Neuronal stem cell (in vitro differentiated cells): ENCODE measurements at regions not wholly inside any gene's neighbourhood (a gene's known extent, or its start where the extent isn't known, plus 50 kb on each side); places are given as distances from the start of the nearest gene placed in this dataset.

Experiments used
- DNase-seq: peaks from one replicate; pipeline ENCODE4 v3.0.0-alpha.2; 2013; ENCODE audit warnings: low spot score
- H2AFZ ChIP-seq: one replicate; pipeline ENCODE4 v1.6.1; 2013; ENCODE audit warnings: mild to moderate bottlenecking, low read length, inconsistent platforms
- H2AK5ac ChIP-seq: 2 replicates; pipeline ENCODE4 v1.6.1; 2013; ENCODE audit warnings: low read depth, mild to moderate bottlenecking, inconsistent platforms, low read length, moderate library complexity, mixed read lengths
- H2BK120ac ChIP-seq: 2 replicates; pipeline ENCODE4 v1.6.1; 2013; ENCODE audit warnings: low read depth, mild to moderate bottlenecking, inconsistent platforms, low read length, moderate library complexity, mixed read lengths
- H2BK12ac ChIP-seq: one replicate; pipeline ENCODE4 v1.6.1; 2013; ENCODE audit warnings: low read length, inconsistent platforms
- H2BK15ac ChIP-seq: 2 replicates; pipeline ENCODE4 v1.6.1; 2013; ENCODE audit warnings: mild to moderate bottlenecking, low read length, inconsistent platforms, mixed read lengths
- H2BK5ac ChIP-seq: one replicate; pipeline ENCODE4 v1.6.1; 2013; ENCODE audit warnings: inconsistent platforms, mild to moderate bottlenecking, low read length, moderate library complexity
- H3K14ac ChIP-seq: one replicate; pipeline ENCODE4 v1.6.1; 2013; ENCODE audit warnings: low read length, inconsistent platforms
- H3K18ac ChIP-seq: 2 replicates; pipeline ENCODE4 v1.6.1; 2013; ENCODE audit warnings: low read length, inconsistent platforms
- H3K23ac ChIP-seq: 2 replicates; pipeline ENCODE4 v1.6.1; 2013; ENCODE audit warnings: low read depth, mild to moderate bottlenecking, mixed read lengths, low read length, inconsistent platforms; ENCODE audit not compliant: poor library complexity
- H3K27ac ChIP-seq: replicated peaks from 3 replicates; pipeline ENCODE4 v1.5.1; 2013; ENCODE audit warnings: low read length, inconsistent platforms
- H3K27me3 ChIP-seq, 3 experiments: 2 replicates each; pipeline ENCODE4 v1.6.1; 2013; ENCODE audit warnings: low read length in 3 of 3, mild to moderate bottlenecking in 2 of 3, inconsistent platforms in 1 of 3, low read depth in 1 of 3, mixed read lengths in 1 of 3, moderate library complexity in 1 of 3; ENCODE audit not compliant: control insufficient read depth in 3 of 3, insufficient read depth in 3 of 3
- H3K36me3 ChIP-seq, 2 donors: replicated peaks in 1 of 2; 2 replicates each; pipeline ENCODE4 v1.6.1; 2013; ENCODE audit warnings: low read length in 2 of 2; ENCODE audit not compliant: control insufficient read depth in 2 of 2, insufficient read depth in 2 of 2
- H3K4ac ChIP-seq: 2 replicates; pipeline ENCODE4 v1.6.1; 2013; ENCODE audit warnings: inconsistent platforms, mild to moderate bottlenecking, low read length, moderate library complexity
- H3K4me1 ChIP-seq, 2 donors: 1 replicate in 1 of 2; 2 replicates in 1 of 2; pipeline ENCODE4 v1.6.1; 2013; ENCODE audit warnings: low read length in 2 of 2, low read depth in 1 of 2; ENCODE audit not compliant: control insufficient read depth in 2 of 2, insufficient read depth in 1 of 2
- H3K4me2 ChIP-seq: one replicate; pipeline ENCODE4 v1.6.1; 2013; ENCODE audit warnings: mild to moderate bottlenecking, low read length, inconsistent platforms; ENCODE audit not compliant: insufficient read depth, poor library complexity, severe bottlenecking
- H3K4me3 ChIP-seq, 2 donors: 2 replicates each; pipeline ENCODE4 v1.5.1; 2013; ENCODE audit warnings: low read length in 2 of 2, mild to moderate bottlenecking in 2 of 2, inconsistent platforms in 1 of 2, moderate library complexity in 1 of 2
- H3K79me1 ChIP-seq: one replicate; pipeline ENCODE4 v1.6.1; 2013; ENCODE audit warnings: low read depth, mild to moderate bottlenecking, inconsistent platforms, low read length, moderate library complexity
- H3K9ac ChIP-seq: one replicate; pipeline ENCODE4 v1.6.1; 2013; ENCODE audit warnings: mild to moderate bottlenecking, low read depth, low read length, inconsistent platforms; ENCODE audit not compliant: poor library complexity
- H3K9me3 ChIP-seq, 2 donors: replicated peaks in 1 of 2; 2 replicates each; pipeline versions ENCODE3 to v1.6.1; 2013; ENCODE audit warnings: low read length in 2 of 2, mild to moderate bottlenecking in 2 of 2, inconsistent platforms in 1 of 2, low read depth in 1 of 2, mixed read lengths in 1 of 2, moderate library complexity in 1 of 2; ENCODE audit not compliant: control insufficient read depth in 2 of 2, insufficient read depth in 1 of 2
- H4K8ac ChIP-seq: one replicate; pipeline ENCODE4 v1.6.1; 2013; ENCODE audit warnings: low read depth, mild to moderate bottlenecking, inconsistent platforms, low read length, moderate library complexity
- H4K91ac ChIP-seq: one replicate; pipeline ENCODE4 v1.6.1; 2013; ENCODE audit warnings: low read length, low read depth, mild to moderate bottlenecking, inconsistent platforms; ENCODE audit not compliant: poor library complexity
- WGBS, 2 donors: extraction: QIAGEN DNeasy Blood & Tissue Kit; methylation state at CpG; one replicate each; pipeline ENCODE4 v1.1.7; 2013; ENCODE audit warnings: missing lambda C conversion rate in 2 of 2, mixed read lengths in 1 of 2; ENCODE audit not compliant: insufficient read length in 2 of 2, insufficient replicate concordance in 1 of 2; ENCODE audit errors: extremely low coverage in 2 of 2; 5-methylcytosine and 5-hydroxymethylcytosine counted together

DNA sequence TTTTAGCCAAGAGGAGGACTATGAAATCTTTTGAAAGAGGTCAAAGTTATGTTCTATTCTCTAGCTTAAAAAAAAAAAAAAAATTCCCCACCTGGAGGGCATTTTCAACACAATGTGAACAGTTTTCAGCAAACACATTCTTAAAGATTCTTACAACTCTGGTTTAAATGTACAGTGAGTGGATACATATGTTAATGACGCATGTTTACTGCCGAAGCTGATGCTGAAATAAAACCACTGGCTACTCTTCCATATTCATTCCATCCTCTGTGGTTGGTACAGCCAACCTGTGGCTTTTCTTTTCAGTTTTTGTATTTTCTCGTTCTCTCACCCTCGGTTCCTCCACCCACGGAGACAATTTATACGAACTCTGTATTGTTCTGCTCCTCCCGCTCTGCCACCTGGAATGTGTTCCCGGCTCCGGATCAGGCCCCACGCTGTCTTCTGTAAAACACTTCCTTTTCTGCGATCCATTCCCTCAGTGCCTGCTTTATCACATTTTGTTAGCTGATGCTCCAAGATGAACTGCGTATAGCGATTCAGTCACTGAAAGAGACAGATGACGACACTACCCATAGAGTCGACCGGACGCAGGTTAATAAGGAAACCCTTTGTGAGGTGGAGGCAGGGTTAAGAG is 466.4 kb upstream of the ARGLU1 start:
- no peak overlapping the region for H2AK5ac ChIP-seq
- no peak overlapping the region for H3K23ac ChIP-seq
- no peak overlapping the region for H2BK5ac ChIP-seq
- no peak overlapping the region for H4K91ac ChIP-seq
- no peaks in the 10 kb centered on the region for H3K27me3 ChIP-seq
- H3K4me1 ChIP-seq, result peaks cover 0 to 3% of the 10 kb centered on the region in 2 donors
- H3K9me3 ChIP-seq, result peaks cover 0 to 2% of the 10 kb centered on the region in 2 donors
- no CpG with 5 or more reads among the region's 17 CpGs for WGBS, 2 donors
- H3K9ac ChIP-seq, result no peak overlapping the region
- H3K4me3 ChIP-seq, result no peak overlapping the region
- H2AFZ ChIP-seq, result no peak overlapping the region
- H3K79me1 ChIP-seq, result no peaks in the 10 kb centered on the region
- H3K36me3 ChIP-seq, result no peaks in the 10 kb centered on the region
- H2BK120ac ChIP-seq, result no peak overlapping the region
- H2BK12ac ChIP-seq, result no peak overlapping the region
- no peak for DNase-seq
- no peak overlapping the region for H4K8ac ChIP-seq
- no peak overlapping the region for H3K27ac ChIP-seq
- no peak overlapping the region for H3K18ac ChIP-seq
- no peak overlapping the region for H3K4me2 ChIP-seq
- H3K14ac ChIP-seq, result no peak overlapping the region
- no peak overlapping the region for H2BK15ac ChIP-seq
- no peak overlapping the region for H3K4ac ChIP-seq

DNA sequence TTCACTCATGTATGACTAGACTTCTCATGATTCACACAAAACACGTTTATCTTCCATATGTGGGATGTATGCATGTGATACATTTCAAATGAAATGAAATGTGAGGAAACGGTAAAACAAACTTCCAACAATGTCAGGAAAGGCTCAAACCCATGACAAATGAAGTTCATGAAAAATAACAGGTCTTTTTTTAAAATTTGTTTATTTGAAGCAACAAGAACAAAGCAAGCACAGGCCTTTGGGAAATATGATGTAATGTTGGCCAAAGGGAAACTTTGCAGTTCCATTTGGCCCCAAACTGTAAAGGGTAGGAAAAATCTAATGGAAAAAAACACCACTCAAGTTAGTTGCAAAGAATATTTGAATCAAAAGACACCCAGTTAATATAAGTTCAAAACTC is 463.8 kb upstream of the ARGLU1 start:
- H3K4me2 ChIP-seq, result no peak overlapping the region
- H4K8ac ChIP-seq, result no peak overlapping the region
- H3K36me3 ChIP-seq, result no peaks in the 10 kb centered on the region
- no peak overlapping the region for H4K91ac ChIP-seq
- DNase-seq, result no peak
- H2BK15ac ChIP-seq, result no peak overlapping the region
- H2BK12ac ChIP-seq, result no peak overlapping the region
- H3K4me1 ChIP-seq, result peaks cover 0 to 3% of the 10 kb centered on the region in 2 donors
- H2BK120ac ChIP-seq, result no peak overlapping the region
- no peak overlapping the region for H3K4ac ChIP-seq
- no peak overlapping the region for H3K18ac ChIP-seq
- H3K27ac ChIP-seq, result no peak overlapping the region
- H3K14ac ChIP-seq, result no peak overlapping the region
- no peak overlapping the region for H2AK5ac ChIP-seq
- H3K79me1 ChIP-seq, result no peaks in the 10 kb centered on the region
- H3K23ac ChIP-seq, result no peak overlapping the region
- H3K4me3 ChIP-seq, result no peak overlapping the region
- WGBS, 2 donors, result no CpG with 5 or more reads among the region's 2 CpGs
- no peaks in the 10 kb centered on the region for H3K27me3 ChIP-seq
- H3K9ac ChIP-seq, result no peak overlapping the region
- H2AFZ ChIP-seq, result no peak overlapping the region
- H3K9me3 ChIP-seq, result no peaks in the 10 kb centered on the region
- no peak overlapping the region for H2BK5ac ChIP-seq

DNA sequence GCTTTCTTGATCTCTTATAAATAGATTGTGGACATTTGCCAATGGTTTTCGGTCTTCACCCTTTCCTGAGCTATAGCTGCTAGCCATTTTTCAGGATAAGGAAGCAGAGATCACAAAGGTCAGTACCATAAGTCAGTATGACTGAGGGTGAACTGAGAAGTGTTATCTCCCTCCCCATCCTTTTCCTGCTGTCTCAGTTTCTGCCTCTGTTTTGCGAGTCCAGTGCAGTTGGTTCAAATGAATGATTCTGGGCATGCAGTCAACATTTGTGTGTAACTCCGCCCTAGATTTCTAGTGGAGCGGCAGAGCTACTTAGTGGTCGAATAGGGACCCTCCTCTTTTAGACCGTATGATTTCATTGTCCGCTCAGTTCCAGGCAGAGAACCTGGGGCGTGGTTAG is 460.8 kb upstream of the ARGLU1 start:
- H3K4me1 ChIP-seq, result peaks cover 0 to 1% of the 10 kb centered on the region in 2 donors
- H3K27ac ChIP-seq, result no peak overlapping the region
- H2BK5ac ChIP-seq, result no peak overlapping the region
- H3K4ac ChIP-seq, result no peak overlapping the region
- no peak overlapping the region for H3K4me2 ChIP-seq
- H2BK12ac ChIP-seq, result no peak overlapping the region
- H3K36me3 ChIP-seq, result no peaks in the 10 kb centered on the region
- H3K14ac ChIP-seq, result no peak overlapping the region
- H3K4me3 ChIP-seq, result no peak overlapping the region
- no peak overlapping the region for H3K9ac ChIP-seq
- H4K91ac ChIP-seq, result no peak overlapping the region
- no peak overlapping the region for H2AFZ ChIP-seq
- H2AK5ac ChIP-seq, result no peak overlapping the region
- DNase-seq, result no peak
- no peak overlapping the region for H2BK15ac ChIP-seq
- no peaks in the 10 kb centered on the region for H3K9me3 ChIP-seq
- no peaks in the 10 kb centered on the region for H3K27me3 ChIP-seq
- H3K23ac ChIP-seq, result no peak overlapping the region
- H2BK120ac ChIP-seq, result no peak overlapping the region
- H4K8ac ChIP-seq, result no peak overlapping the region
- no peak overlapping the region for H3K18ac ChIP-seq
- no peaks in the 10 kb centered on the region for H3K79me1 ChIP-seq
- no CpG with 5 or more reads among the region's 8 CpGs for WGBS, 2 donors

DNA sequence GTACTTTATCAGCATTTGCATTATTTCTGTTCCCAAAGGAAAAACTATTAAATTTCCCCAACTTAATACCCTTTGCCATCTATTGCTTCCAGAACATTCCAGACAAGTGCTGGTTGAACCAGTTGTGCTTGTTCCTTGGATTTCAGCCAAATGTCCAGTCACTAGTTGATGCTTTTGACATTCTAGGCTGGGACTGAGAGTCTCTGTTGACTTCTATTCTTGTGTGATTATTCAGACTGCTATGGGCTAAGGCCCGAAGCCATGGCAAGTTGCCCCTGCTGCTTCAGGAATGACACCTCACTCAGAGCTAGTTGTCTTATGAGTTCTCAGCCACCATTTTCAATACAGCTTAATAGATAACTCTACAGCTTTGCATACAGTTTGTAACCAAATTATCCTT is 458.1 kb upstream of the ARGLU1 start:
- Histone ChIP-seq H2BK12ac (no peak overlapping the region), H3K4me3 (no peak overlapping the region), H3K4ac (no peak overlapping the region), H2AFZ (no peak overlapping the region), H3K18ac (no peak overlapping the region), H3K14ac (no peak overlapping the region), H4K8ac (no peak overlapping the region), H3K79me1 (no peaks in the 10 kb centered on the region), H2BK15ac (no peak overlapping the region), H3K9ac (no peak overlapping the region), H3K9me3 (no peaks in the 10 kb centered on the region), H2AK5ac (no peak overlapping the region), H2BK5ac (no peak overlapping the region), H3K4me2 (no peak overlapping the region), H3K36me3 (no peaks in the 10 kb centered on the region), H3K4me1 (peaks cover 0 to 1% of the 10 kb centered on the region in 2 donors), H3K27me3 (no peaks in the 10 kb centered on the region), H3K23ac (no peak overlapping the region), H4K91ac (no peak overlapping the region), H3K27ac (no peak overlapping the region), H2BK120ac (no peak overlapping the region)
- no peak for DNase-seq
- WGBS, 2 donors, result no CpG with 5 or more reads among the region's 1 CpG
